ENCODE measurements at regions not wholly inside any gene's neighbourhood (a gene's known extent, or its start where the extent isn't known, plus 50 kb on each side); places are given as distances from the start of the nearest gene placed in this dataset.

DNA sequence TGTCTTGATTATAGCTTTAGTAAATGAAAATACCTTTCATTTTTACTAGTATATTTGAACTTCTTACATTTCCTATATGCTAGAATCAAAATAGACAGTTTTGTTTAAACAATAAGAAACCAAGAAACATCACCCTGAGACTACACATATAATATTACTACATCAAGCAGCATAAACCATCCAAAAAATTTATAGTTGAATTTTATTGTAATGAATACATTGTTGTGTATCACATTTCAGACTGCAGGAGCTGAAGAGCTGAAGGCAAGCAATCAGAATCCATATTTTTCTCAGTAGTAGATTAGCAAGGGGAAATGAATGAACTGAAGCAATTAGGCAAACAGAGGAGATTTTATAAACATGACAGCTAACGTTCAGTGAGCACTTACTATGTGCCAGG, 379.2 kb downstream of the BTG1 start:
- Histone ChIP-seq H3K4me1 (ENCODE audit: control insufficient read depth, insufficient read depth, low read length) (no peaks in the 10 kb centered on the region), H3K9me3 (ENCODE audit: control insufficient read depth, insufficient read depth, low read depth, low read length) (no peaks in the 10 kb centered on the region), H3K27ac (ENCODE audit: low read length) (no peak overlapping the region), H3K27me3 (ENCODE audit: control insufficient read depth, insufficient read depth, low read length) (no peaks in the 10 kb centered on the region), H3K4me3 (ENCODE audit: low read depth in 2 of 2, low read length in 2 of 2) (no peak overlapping the region), H3K36me3 (ENCODE audit: control insufficient read depth, insufficient read depth, low read length) (no peaks in the 10 kb centered on the region)
- CTCF ChIA-PET: no interaction called here
- ATAC-seq: no peak
- DNase-seq (ENCODE audit: low read depth, low spot score): no peak
- intact Hi-C loops (cut with micrococcal nuclease; ENCODE audit: unreplicated experiment) (no loop called here), in situ Hi-C loops (cut with HindIII; ENCODE audit: low pct_unique_long_range_greater_than_20kb, low sequenced_read_pairs) (no loop called here)
- TF ChIP-seq TCF7L2 (IDR thresholded peaks at IDR 0.05; ENCODE audit: low read depth, low read length): no peak
- POLR2A ChIA-PET: no interaction called here
- BruUV-seq (replicated peaks): no TSS peak

DNA sequence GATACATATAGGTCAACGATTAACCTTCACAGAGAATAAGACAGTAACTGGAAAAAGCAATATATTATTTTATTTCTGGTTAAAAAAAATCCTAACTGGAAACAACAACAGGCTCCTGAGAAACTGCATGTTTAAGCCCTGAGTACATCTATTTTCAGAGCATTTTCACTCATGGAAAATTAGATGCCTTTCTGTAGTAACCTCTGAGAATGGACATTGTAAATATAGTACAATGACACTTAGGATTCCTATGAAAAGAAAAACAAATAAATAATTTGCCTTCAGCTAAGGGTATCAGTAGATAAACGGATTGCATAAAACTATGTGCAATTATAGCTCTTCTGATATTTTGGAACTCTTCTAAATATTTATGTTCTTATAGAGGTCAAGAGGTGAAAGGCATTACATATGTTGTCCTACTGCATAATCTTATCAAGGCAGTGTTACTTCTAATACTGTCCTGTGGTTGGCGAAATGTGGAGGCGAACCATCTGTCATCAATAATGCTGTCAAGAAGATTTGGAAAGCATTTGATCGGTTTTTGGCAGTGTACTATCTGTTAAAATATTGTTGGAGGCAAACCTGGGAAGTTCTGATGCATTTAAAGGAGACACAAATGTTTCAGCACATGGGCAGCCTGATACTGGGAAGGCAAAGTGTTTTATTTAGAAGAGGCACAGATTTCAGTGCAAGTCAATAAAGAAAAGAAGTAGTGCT, 381.8 kb downstream of the BTG1 start:
- TF ChIP-seq CTCF (IDR thresholded peaks at IDR 0.05): no peak
- TF ChIP-seq SIN3A (IDR thresholded peaks at IDR 0.05; ENCODE audit: borderline replicate concordance, insufficient read depth, low read depth, low read length): no peak
- TF ChIP-seq, protein P1, sequence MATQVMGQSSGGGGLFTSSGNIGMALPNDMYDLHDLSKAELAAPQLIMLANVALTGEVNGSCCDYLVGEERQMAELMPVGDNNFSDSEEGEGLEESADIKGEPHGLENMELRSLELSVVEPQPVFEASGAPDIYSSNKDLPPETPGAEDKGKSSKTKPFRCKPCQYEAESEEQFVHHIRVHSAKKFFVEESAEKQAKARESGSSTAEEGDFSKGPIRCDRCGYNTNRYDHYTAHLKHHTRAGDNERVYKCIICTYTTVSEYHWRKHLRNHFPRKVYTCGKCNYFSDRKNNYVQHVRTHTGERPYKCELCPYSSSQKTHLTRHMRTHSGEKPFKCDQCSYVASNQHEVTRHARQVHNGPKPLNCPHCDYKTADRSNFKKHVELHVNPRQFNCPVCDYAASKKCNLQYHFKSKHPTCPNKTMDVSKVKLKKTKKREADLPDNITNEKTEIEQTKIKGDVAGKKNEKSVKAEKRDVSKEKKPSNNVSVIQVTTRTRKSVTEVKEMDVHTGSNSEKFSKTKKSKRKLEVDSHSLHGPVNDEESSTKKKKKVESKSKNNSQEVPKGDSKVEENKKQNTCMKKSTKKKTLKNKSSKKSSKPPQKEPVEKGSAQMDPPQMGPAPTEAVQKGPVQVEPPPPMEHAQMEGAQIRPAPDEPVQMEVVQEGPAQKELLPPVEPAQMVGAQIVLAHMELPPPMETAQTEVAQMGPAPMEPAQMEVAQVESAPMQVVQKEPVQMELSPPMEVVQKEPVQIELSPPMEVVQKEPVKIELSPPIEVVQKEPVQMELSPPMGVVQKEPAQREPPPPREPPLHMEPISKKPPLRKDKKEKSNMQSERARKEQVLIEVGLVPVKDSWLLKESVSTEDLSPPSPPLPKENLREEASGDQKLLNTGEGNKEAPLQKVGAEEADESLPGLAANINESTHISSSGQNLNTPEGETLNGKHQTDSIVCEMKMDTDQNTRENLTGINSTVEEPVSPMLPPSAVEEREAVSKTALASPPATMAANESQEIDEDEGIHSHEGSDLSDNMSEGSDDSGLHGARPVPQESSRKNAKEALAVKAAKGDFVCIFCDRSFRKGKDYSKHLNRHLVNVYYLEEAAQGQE (IDR thresholded peaks at IDR 0.05; ENCODE audit: insufficient read depth in 1 of 2, low read depth in 2 of 2, low read length in 1 of 2): no peak
- TF ChIP-seq TCF7L2 (IDR thresholded peaks at IDR 0.05; ENCODE audit: low read depth, low read length): no peak
- TF ChIP-seq POLR2AphosphoS5 (IDR thresholded peaks at IDR 0.05; ENCODE audit: low read depth, low read length): no peak
- ATAC-seq (no peak), DNase-seq (ENCODE audit: low read depth, low spot score) (no peak)
- in situ Hi-C loops (cut with HindIII; ENCODE audit: low pct_unique_long_range_greater_than_20kb, low sequenced_read_pairs) (no loop called here), intact Hi-C loops (cut with micrococcal nuclease; ENCODE audit: unreplicated experiment) (no loop called here)
- ChIA-PET POLR2A (no interaction called here), CTCF (no interaction called here)
- no peaks in the 10 kb centered on the region for H3K36me3 ChIP-seq (ENCODE audit: control insufficient read depth, insufficient read depth, low read length)
- no peaks in the 10 kb centered on the region for H3K27me3 ChIP-seq (ENCODE audit: control insufficient read depth, insufficient read depth, low read length)
- no peaks in the 10 kb centered on the region for H3K9me3 ChIP-seq (ENCODE audit: control insufficient read depth, insufficient read depth, low read depth, low read length)
- no peak overlapping the region for H3K4me3 ChIP-seq (ENCODE audit: low read depth in 2 of 2, low read length in 2 of 2)
- H3K4me1 ChIP-seq (ENCODE audit: control insufficient read depth, insufficient read depth, low read length): no peaks in the 10 kb centered on the region
- BruUV-seq (replicated peaks): no TSS peak
- no peak overlapping the region for H3K27ac ChIP-seq (ENCODE audit: low read length)

- Histone ChIP-seq H3K27me3 (ENCODE audit: control insufficient read depth, insufficient read depth, low read length) (no peaks in the 10 kb centered on the region), H3K9me3 (ENCODE audit: control insufficient read depth, insufficient read depth, low read depth, low read length) (no peaks in the 10 kb centered on the region; the same call in 1 of the 2 replicates), H3K36me3 (ENCODE audit: control insufficient read depth, insufficient read depth, low read length) (no peaks in the 10 kb centered on the region; the same call in 1 of the 2 replicates), H3K4me3 (ENCODE audit: low read depth in 2 of 2, low read length in 2 of 2) (no peak overlapping the region), H3K27ac (ENCODE audit: low read length) (no peak overlapping the region), H3K4me1 (ENCODE audit: control insufficient read depth, insufficient read depth, low read length) (no peaks in the 10 kb centered on the region)
- intact Hi-C loops (cut with micrococcal nuclease; ENCODE audit: unreplicated experiment): no loop called here
- ATAC-seq (no peak), DNase-seq (ENCODE audit: low read depth, low spot score) (no peak)
- TF ChIP-seq CTCF (IDR thresholded peaks at IDR 0.05) (no peak), POLR2AphosphoS5 (IDR thresholded peaks at IDR 0.05; ENCODE audit: low read depth, low read length) (no peak), SIN3A (IDR thresholded peaks at IDR 0.05; ENCODE audit: borderline replicate concordance, insufficient read depth, low read depth, low read length) (no peak), TCF7L2 (IDR thresholded peaks at IDR 0.05; ENCODE audit: low read depth, low read length) (no peak)
- TF ChIP-seq, protein P1 (IDR thresholded peaks at IDR 0.05; ENCODE audit: insufficient read depth in 1 of 2, low read depth in 2 of 2, low read length in 1 of 2): no peak
- POLR2A ChIA-PET: no interaction called here
- no TSS peak for BruUV-seq (replicated peaks)
- CTCF ChIA-PET: no interaction called here
- in situ Hi-C loops (cut with HindIII; ENCODE audit: low pct_unique_long_range_greater_than_20kb, low sequenced_read_pairs): no loop called here
These were observed 392.0 kb downstream of the BTG1 start for GRCh38 chr12:91753649-91754048.
